ENCODE measurements at regions not wholly inside any gene's neighbourhood (a gene's known extent, or its start where the extent isn't known, plus 50 kb on each side); places are given as distances from the start of the nearest gene placed in this dataset.

DNA sequence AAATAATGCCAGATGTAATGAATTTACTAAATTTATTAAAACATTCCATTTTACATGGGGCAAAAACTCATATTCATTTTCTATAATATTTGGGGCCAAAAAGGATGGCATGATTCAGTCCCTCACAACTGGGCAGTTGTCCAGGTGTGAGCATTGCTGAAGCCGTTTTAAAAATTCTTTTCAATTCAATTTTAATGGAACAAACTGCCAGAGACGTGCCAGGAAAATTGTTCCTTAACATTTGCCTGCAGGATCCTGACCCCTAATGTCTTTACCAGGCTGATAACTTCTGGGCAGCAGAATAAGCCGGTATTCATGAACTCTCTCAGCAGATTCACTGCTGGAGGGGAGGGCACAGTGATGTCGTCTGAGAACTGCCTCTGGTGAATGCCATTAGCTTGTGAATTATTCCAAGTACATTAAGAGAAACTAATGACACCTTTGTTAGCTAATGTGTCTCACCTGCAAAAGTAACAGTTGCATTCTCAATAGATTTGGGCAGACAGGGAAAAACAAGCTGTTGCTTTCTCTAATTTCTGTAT is 1445.1 kb upstream of the TENM3 start:
- TF ChIP-seq CTCF (IDR thresholded peaks at IDR 0.05) (no peak), POLR2AphosphoS5 (IDR thresholded peaks at IDR 0.05) (no peak)

Measured in esophagus muscularis mucosa (tissue), 3 donors.